GM12875 (cell line): ENCODE measurements at regions not wholly inside any gene's neighbourhood (a gene's known extent, or its start where the extent isn't known, plus 50 kb on each side); places are given as distances from the start of the nearest gene placed in this dataset.

Experiments used
- H3K4me3 ChIP-seq: one replicate; pipeline ENCODE4 v1.5.1; 2011; ENCODE audit warnings: low read depth, low read length, control low read depth
- TF ChIP-seq, protein P1 (sequence below): IDR thresholded peaks from 2 replicates; pipeline ENCODE4 v1.5.1; 2011; ENCODE audit warnings: low read depth, mild to moderate bottlenecking, control low read depth, inconsistent platforms, low read length, moderate library complexity, borderline replicate concordance; ENCODE audit not compliant: insufficient read depth

DNA sequence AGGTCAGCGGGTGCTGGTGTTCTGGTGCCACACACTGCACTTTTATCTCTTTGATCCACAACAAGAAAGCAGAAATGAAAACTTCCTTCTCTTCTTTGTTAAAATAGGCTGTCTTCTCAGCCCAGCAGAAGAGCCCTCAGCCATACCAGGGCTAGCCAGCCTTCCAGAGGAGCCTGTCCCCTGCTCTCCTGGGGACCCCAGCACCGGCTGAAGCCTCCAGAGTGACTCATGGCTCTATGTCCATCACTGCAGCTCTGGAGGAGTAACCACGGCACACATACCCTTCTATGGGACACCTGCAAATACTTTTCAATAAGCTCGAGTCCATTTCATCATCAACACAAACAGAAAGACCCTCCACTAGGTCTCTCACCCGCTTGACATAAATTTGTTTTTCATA is 135.6 kb upstream of the CST7 start:
- H3K4me3 ChIP-seq = no peak overlapping the region
- TF ChIP-seq, protein P1, sequence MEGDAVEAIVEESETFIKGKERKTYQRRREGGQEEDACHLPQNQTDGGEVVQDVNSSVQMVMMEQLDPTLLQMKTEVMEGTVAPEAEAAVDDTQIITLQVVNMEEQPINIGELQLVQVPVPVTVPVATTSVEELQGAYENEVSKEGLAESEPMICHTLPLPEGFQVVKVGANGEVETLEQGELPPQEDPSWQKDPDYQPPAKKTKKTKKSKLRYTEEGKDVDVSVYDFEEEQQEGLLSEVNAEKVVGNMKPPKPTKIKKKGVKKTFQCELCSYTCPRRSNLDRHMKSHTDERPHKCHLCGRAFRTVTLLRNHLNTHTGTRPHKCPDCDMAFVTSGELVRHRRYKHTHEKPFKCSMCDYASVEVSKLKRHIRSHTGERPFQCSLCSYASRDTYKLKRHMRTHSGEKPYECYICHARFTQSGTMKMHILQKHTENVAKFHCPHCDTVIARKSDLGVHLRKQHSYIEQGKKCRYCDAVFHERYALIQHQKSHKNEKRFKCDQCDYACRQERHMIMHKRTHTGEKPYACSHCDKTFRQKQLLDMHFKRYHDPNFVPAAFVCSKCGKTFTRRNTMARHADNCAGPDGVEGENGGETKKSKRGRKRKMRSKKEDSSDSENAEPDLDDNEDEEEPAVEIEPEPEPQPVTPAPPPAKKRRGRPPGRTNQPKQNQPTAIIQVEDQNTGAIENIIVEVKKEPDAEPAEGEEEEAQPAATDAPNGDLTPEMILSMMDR = no peak

DNA sequence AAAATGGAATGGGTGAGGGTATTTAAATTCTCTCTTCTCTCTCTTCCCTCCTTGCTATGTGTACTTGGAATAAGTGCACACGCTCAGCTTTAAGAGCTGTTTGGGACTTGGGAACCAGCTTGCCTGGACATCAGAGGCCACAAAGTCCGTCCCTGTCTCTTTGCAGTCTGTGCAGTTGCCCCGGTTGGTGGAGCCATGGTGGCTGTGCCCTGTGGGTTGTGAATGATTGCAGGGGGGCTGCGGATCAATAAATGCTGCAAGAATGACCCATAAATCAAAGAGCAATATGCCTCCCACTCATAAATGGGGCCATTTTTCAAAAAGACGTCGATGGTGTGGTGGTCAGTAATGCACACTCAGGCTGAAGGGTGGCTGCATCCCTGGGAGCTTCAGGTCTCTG is 135.1 kb upstream of the CST7 start:
- TF ChIP-seq, protein P1 = no peak
- no peak overlapping the region for H3K4me3 ChIP-seq

DNA sequence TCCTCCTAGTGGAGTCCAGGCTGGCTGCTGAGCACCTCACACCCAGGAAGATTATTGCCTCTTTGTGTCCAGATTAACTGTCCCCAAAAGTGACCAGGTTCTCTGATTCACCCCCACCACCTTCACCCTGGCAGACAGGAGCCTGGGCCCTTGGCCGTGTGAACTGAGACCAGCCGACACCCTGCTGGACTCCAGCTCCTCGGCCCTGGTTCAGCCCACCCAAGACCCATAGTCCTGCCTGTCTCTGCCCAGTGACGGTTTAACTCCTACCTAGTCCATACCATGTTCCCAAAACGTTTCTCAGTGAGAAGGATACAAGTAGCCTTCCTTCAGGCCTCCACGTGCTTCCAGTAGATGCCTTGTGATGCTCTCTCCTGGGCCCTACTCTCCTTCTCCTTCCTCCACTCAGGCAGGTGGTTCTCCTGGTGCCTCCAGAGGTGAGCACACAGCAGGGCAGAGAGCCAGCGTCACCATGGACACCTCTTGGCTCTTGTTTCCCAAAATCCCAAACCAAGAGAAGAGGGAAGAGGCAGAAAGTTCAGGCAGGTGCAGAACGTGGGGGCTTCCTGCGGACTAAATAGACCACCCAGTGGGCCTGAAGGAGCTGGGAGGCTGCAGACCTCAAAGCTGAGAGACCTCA is 134.4 kb upstream of the CST7 start:
- TF ChIP-seq, protein P1 = no peak
- no peak overlapping the region for H3K4me3 ChIP-seq

DNA sequence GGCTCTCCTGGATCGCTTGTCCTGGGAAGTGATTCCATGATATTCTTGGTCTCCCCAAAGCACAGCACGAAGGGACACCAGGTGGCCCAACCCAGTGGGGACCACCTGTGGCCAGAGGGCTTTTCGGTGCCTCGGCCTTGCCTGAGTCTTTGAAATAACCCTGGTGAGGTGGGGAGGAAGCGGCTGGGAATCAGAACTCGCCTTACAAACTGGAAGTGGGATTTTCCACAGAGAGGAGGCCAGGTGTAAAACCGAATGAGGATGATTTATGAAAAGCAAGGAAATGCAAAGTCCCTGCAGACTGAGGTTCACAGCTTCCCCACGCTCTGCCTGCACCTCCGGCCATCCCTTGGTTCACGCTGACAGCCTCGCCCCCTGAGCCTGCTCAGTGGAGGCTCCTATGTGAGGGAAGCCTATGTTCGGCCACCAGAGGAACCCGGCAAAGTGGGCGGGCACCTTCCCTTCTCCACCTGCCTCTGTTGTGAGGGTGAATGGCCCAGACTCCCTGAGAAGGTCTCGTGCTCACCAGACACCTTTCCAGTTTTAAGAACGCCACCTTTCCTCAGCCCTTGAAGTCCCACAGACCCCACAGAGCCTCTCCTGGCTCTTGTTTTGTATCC is 133.8 kb upstream of the CST7 start:
- TF ChIP-seq, protein P1 = no peak

DNA sequence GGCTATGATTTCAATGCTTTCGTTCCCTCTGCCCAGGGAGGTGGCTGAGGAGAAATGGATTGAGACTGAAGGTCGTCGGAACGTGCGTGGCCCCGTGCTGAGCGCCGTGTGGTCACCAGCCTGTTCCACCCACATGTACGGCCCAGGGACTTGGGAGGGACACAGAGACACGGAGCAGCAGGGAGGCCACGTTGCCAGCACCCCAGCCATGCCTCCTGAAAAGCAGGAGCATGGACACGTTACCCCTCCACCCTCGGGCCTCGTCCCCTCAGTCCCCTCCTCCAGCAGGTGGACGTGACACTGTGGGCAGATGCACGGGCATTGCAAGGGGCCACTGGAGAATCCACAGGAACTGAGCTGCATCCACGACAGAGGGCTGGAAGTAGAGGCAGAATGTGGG is 133.1 kb upstream of the CST7 start:
- no peak overlapping the region for H3K4me3 ChIP-seq
- TF ChIP-seq, protein P1 = no peak

More for the DNA sequence above, 133.8 kb upstream of the CST7 start:
- H3K4me3 ChIP-seq = no peak overlapping the region

DNA sequence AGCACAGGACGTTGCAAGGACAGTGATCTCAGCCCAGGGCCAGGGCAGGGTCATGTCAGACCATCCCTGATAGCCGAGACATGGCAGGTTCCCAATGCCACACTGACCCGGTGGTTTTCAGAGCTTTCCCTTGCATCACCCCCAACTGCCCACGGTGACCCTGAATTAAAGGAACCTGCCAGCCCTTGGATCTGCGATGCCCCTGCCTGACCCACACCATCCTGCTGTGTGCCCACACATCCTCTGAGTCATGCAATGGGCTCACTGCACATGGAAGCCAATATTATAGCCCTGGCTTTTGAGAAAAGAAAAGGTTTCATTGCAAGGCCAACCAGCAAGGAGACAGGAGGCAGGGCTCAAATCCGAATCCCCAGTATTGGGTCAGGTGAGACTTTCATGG is 132.6 kb upstream of the CST7 start:
- TF ChIP-seq, protein P1 = no peak

DNA sequence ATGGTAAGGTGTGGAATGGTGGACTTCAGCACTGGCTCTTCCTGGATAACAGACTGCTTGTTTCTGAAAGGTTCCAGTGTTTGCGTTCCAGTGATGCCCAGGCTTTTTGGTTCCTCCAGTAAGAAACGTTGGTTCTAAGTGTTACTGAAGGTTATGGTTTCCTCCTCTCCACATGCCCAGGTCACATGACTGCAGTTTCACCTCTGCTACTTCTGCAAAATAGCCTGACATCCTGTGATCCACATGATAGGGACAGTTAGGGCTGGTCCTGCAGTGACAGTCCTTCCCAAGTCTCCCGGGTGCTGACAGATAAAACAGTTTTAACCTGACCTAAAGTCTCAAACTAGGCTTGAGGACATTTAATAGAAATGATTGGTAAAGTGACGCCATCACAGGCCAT is 132.2 kb upstream of the CST7 start:
- no peak overlapping the region for H3K4me3 ChIP-seq
- TF ChIP-seq, protein P1 = no peak

More for the DNA sequence above, 132.6 kb upstream of the CST7 start:
- H3K4me3 ChIP-seq = no peak overlapping the region
